ENCODE measurements at regions not wholly inside any gene's neighbourhood (a gene's known extent, or its start where the extent isn't known, plus 50 kb on each side); places are given as distances from the start of the nearest gene placed in this dataset.

DNA sequence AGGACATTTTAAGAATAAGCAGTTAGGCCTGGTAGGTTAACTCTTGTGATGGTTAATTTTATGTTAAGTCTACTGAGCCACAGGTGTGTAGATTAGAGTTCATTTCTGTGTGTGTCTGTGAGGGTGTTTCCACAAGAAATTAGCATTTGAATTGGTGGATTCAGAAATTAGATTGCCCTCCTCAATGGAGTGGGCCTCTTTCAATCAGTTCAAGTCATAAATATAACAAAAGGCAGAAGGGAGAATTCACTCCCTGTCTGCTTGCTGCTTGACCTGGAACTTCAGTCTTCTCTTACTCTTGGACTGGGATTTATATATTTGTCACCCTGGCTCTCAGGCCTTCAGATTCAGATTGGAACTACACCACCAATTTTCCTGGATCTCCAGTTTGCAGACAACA lies 55.3 kb upstream of the POM121L12 start:
- TF ChIP-seq, protein P1, sequence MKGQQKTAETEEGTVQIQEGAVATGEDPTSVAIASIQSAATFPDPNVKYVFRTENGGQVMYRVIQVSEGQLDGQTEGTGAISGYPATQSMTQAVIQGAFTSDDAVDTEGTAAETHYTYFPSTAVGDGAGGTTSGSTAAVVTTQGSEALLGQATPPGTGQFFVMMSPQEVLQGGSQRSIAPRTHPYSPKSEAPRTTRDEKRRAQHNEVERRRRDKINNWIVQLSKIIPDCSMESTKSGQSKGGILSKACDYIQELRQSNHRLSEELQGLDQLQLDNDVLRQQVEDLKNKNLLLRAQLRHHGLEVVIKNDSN (IDR thresholded peaks at IDR 0.05), result no peak
- no peak for TF ChIP-seq ZBTB7A (IDR thresholded peaks at IDR 0.05; ENCODE audit: low read depth)
- no peak for TF ChIP-seq EP300 (IDR thresholded peaks at IDR 0.05; ENCODE audit: borderline replicate concordance)

Data from Ishikawa (cell line).